Prostate gland (tissue), 2 donors: ENCODE measurements at regions not wholly inside any gene's neighbourhood (a gene's known extent, or its start where the extent isn't known, plus 50 kb on each side); places are given as distances from the start of the nearest gene placed in this dataset.

Source experiments
- POLR2A ChIP-seq: fragments of 450-650 bp; IDR thresholded peaks from one replicate; pipeline ENCODE4 v1.6.1; 2016; ENCODE audit warnings: antibody characterized with exemption, mild to moderate bottlenecking
- POLR2AphosphoS5 ChIP-seq: sonication (generic); formaldehyde crosslinking; IDR thresholded peaks from one replicate; pipeline ENCODE4 v1.6.1; 2017; ENCODE audit warnings: antibody characterized with exemption
- TF ChIP-seq, protein P1 (sequence below), 4 experiments: fragments of 200-600 bp in 2 of 4; fragments of 450-650 bp in 2 of 4; sonication (generic) in 2 of 4; IDR thresholded peaks; 1 replicate in 3 of 4; 2 replicates in 1 of 4; pipeline ENCODE4 v1.5.1; 2016 to 2019; ENCODE audit warnings: antibody characterized with exemption in 4 of 4, mild to moderate bottlenecking in 2 of 4, moderate library complexity in 2 of 4

DNA sequence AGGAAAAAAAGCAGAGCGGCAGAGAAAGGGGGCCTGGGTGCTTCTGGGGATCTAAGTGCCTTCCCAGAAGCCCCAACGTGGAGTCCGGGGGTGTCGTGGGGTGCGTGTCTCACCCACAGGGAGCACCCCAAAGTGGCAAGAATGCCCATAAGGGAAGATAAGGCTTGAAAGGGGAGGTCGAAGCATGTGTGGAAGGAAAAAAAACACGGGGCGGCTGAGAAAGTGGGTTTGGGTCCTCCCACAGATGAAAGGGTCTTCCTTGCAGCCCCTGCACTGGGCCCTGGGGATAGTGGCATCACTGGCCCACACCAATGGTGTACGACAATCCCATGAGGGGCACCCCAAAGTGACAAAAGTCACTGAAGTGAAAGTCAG is 275.5 kb downstream of the ALG10 start:
- TF ChIP-seq, protein P1, sequence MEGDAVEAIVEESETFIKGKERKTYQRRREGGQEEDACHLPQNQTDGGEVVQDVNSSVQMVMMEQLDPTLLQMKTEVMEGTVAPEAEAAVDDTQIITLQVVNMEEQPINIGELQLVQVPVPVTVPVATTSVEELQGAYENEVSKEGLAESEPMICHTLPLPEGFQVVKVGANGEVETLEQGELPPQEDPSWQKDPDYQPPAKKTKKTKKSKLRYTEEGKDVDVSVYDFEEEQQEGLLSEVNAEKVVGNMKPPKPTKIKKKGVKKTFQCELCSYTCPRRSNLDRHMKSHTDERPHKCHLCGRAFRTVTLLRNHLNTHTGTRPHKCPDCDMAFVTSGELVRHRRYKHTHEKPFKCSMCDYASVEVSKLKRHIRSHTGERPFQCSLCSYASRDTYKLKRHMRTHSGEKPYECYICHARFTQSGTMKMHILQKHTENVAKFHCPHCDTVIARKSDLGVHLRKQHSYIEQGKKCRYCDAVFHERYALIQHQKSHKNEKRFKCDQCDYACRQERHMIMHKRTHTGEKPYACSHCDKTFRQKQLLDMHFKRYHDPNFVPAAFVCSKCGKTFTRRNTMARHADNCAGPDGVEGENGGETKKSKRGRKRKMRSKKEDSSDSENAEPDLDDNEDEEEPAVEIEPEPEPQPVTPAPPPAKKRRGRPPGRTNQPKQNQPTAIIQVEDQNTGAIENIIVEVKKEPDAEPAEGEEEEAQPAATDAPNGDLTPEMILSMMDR (IDR thresholded peaks at IDR 0.05) = no peak
- TF ChIP-seq POLR2A (no peak), POLR2AphosphoS5 (no peak)
